AG09319 (cell line): ENCODE measurements at regions not wholly inside any gene's neighbourhood (a gene's known extent, or its start where the extent isn't known, plus 50 kb on each side); places are given as distances from the start of the nearest gene placed in this dataset.

Experiments used
- DNase-seq: peaks from one replicate; pipeline ENCODE4 v3.0.0-alpha.2; 2010; ENCODE audit warnings: low read depth; ENCODE audit errors: extremely low read depth
- CTCF ChIP-seq: IDR thresholded peaks from 2 replicates; pipeline ENCODE4 v1.5.1; 2011; ENCODE audit warnings: low read depth, mild to moderate bottlenecking, inconsistent platforms, low read length, moderate library complexity

- no peak for TF ChIP-seq CTCF
- no peak for DNase-seq
Measured at GRCh38 chr2:105635564-105635963, 109.1 kb upstream of the NCK2 start.

GRCh38 chr2:105634198-105634597, 110.5 kb upstream of the NCK2 start:
- no peak for DNase-seq
- no peak for TF ChIP-seq CTCF

- no peak for DNase-seq
Measured at GRCh38 chr2:105631922-105632321, 112.8 kb upstream of the NCK2 start.

GRCh38 chr2:105631011-105631410, 113.7 kb upstream of the NCK2 start:
- DNase-seq = no peak
- TF ChIP-seq CTCF = no peak

More at GRCh38 chr2:105631922-105632321, 112.8 kb upstream of the NCK2 start:
- no peak for TF ChIP-seq CTCF

- no peak for TF ChIP-seq CTCF
- DNase-seq = no peak
Measured at GRCh38 chr2:105629634-105630033, 115.1 kb upstream of the NCK2 start.

GRCh38 chr2:105627534-105627933, 117.2 kb upstream of the NCK2 start:
- no peak for TF ChIP-seq CTCF
- DNase-seq = no peak

- DNase-seq = no peak
- TF ChIP-seq CTCF = no peak
Measured at GRCh38 chr2:105626966-105627340, 117.8 kb upstream of the NCK2 start.
